Fibroblast of skin of scalp (primary cell): ENCODE measurements at regions not wholly inside any gene's neighbourhood (a gene's known extent, or its start where the extent isn't known, plus 50 kb on each side); places are given as distances from the start of the nearest gene placed in this dataset.

Experiments
- DNase-seq: peaks from one replicate; pipeline ENCODE4 v3.0.0-alpha.2; 2013

GRCh38 chr6:44771647-44772415, 384.3 kb downstream of the CDC5L start:
- DNase-seq = no peak

- no peak for DNase-seq
Measured at GRCh38 chr6:44772838-44773237, 385.3 kb downstream of the CDC5L start.

GRCh38 chr6:44775121-44775520, 387.6 kb downstream of the CDC5L start:
- peak; percentile 7 for DNase-seq

- DNase-seq = no peak
Measured at GRCh38 chr6:44776344-44776743, 388.8 kb downstream of the CDC5L start.

GRCh38 chr6:44778513-44778912, 391.0 kb downstream of the CDC5L start:
- DNase-seq = no peak
